Activated T-cell treated with anti-CD3 and anti-CD28 coated beads, Interleukin-2, amount 50 U/mL, for 1 hour (primary cell): ENCODE measurements at regions not wholly inside any gene's neighbourhood (a gene's known extent, or its start where the extent isn't known, plus 50 kb on each side); places are given as distances from the start of the nearest gene placed in this dataset.
"Not testable (repeated sequence)": the region's sequence is repeated elsewhere in the genome, so short reads cannot be mapped to it uniquely, and the experiment has no call there.

ENCODE experiments used
- DNase-seq: peaks from one replicate; pipeline ENCODE4 v3.0.0-alpha.2; 2020

GRCh38 chr5:67746103-67746502, 469.5 kb upstream of the PIK3R1 start:
- no peak for DNase-seq

GRCh38 chr5:67732921-67733320, 482.6 kb upstream of the PIK3R1 start:
- no peak for DNase-seq

DNA sequence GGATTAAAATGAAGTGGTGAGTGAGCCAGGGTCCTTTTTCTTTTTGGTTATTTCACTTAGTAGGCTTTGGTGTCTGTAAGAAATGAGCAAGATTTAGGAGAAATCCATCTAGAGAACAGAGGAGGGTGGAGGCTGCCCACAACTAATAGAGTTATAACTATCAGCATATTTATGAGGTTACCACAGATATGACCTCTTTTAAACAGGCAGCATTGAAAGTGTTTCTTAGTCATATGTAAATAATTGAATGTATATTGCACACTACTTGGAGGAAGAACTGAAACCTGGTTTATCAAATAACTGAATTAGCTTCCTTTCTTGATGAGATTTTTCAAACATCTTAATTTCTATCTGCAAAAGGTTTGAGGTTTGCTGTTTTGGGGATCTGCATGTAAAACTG, 483.1 kb upstream of the PIK3R1 start:
- no peak for DNase-seq

DNA sequence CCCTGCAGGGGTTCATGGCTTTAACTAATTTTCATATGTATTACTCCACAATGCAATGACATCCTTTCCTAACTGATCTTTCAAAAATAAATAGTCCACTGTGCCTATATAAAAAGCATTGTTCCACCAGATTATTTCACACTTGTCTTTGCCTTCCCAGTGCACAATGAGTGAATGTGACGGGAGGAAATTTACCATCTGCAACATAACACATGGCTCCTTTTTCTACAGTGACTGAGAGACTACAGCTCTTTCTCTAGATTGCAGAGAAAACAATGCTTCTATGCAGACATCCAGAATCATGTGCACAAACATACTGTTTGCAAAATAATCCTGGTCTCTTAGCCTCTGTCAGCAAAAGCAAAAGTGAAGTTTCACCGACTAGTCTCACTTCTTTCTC, 483.7 kb upstream of the PIK3R1 start:
- no peak for DNase-seq

- DNase-seq: no peak
These were observed 484.6 kb upstream of the PIK3R1 start for GRCh38 chr5:67730917-67731474.

DNA sequence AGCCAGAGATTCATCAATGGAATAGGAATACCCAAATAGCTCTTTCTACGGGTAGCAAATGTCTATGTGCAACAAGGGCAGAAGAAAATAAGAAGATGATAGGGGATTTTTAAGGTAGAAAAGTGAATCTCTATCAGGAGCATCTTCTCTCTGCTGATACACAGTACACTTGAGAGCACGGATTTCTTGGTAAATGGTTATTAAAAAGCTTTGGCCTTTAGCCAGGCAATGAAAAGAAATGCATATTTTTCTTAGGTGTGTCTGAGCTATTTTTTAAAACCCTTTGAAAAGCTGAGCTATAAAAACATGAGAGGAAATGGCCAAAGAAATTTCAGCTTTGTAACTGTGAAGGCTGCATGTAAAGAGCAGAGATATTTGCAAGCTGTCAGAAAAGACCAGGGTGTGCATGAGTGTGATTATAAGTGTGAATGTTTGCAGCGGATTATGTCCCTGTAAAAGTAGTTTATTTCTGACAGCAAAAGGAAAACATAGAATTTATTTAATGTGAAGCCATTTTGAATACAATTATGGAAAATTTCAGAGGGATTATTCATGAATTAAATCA, 487.1 kb upstream of the PIK3R1 start:
- no peak for DNase-seq

GRCh38 chr5:67725604-67726003, 490.0 kb upstream of the PIK3R1 start:
- DNase-seq: no peak

GRCh38 chr5:67724412-67725135, 491.0 kb upstream of the PIK3R1 start:
- no peak for DNase-seq

DNA sequence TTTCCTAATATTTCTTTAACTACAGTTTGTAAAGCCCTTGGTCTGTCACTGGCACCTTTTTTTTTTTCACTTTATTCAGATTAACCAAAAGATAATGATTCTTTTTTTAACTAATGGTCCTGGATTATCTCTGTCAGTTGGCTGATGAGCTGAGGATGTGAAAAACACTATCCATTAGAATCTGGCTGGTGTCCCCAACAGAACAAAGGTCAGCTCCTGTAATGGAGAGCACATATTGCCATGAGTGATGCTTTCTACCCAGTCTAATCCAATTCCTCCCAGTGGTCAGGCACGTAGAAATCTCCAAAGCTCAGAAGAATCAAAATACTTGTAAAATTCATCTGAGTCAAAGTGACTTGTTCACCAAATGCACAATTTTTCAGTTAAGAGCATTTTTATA, 491.7 kb upstream of the PIK3R1 start:
- no peak for DNase-seq

DNA sequence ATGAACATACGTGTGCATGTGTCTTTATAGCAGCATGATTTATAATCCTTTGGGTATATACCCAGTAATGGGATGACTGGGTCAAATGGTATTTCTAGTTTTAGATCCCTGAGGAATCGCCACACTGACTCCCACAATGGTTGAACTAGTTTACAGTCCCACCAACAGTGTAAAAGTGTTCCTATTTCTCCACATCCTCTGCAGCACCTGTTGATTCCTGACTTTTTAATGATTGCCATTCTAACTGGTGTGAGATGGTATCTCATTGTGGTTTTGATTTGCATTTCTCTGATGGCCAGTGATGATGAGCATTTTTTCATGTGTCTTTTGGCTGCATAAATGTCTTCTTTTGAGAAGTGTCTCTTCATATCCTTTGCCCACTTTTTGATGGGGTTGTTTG, 493.0 kb upstream of the PIK3R1 start:
- DNase-seq: not testable (repeated sequence)

GRCh38 chr5:67720162-67720772, 495.3 kb upstream of the PIK3R1 start:
- no peak for DNase-seq

DNA sequence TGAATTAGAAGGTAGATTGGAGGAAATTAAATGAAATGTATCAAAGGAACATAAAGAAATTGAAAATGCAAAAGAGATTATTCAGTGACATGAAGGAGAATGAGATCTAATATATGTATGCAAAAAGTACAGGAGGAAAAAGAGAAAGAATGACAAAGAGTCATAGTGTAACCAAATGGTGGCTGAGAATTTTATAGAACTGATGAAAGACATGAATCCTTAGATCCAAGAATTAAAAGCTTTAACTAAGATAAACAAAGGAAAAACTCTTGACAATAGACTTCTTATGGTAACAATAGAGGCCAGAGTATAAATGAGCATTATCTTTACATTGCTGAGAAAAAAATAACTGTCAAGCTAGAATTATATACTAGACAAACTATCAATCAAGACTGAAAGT, 505.4 kb upstream of the CD180 start:
- no peak for DNase-seq

GRCh38 chr5:67699560-67699959, 503.0 kb upstream of the CD180 start:
- DNase-seq: no peak

GRCh38 chr5:67696446-67696845, 499.8 kb upstream of the CD180 start:
- DNase-seq: no peak

GRCh38 chr5:67695369-67695768, 498.8 kb upstream of the CD180 start:
- no peak for DNase-seq

DNA sequence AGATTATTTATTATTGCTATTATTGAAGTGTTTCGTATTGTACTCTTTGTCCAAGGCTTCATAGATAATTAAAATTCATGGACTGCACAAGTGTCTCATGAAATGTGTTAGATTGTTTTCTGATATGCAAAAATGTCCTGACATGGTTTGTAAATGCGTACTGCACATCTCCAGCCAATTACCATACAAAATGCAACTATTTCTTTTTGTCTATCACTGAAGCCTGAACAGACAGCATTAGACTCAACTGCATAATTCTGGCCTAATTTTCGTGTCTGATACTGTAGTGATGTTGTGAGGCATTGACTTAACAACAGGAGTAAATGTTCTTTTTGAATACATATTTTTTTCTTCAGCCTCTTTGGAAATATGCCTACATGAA, 498.2 kb upstream of the CD180 start:
- no peak for DNase-seq

DNA sequence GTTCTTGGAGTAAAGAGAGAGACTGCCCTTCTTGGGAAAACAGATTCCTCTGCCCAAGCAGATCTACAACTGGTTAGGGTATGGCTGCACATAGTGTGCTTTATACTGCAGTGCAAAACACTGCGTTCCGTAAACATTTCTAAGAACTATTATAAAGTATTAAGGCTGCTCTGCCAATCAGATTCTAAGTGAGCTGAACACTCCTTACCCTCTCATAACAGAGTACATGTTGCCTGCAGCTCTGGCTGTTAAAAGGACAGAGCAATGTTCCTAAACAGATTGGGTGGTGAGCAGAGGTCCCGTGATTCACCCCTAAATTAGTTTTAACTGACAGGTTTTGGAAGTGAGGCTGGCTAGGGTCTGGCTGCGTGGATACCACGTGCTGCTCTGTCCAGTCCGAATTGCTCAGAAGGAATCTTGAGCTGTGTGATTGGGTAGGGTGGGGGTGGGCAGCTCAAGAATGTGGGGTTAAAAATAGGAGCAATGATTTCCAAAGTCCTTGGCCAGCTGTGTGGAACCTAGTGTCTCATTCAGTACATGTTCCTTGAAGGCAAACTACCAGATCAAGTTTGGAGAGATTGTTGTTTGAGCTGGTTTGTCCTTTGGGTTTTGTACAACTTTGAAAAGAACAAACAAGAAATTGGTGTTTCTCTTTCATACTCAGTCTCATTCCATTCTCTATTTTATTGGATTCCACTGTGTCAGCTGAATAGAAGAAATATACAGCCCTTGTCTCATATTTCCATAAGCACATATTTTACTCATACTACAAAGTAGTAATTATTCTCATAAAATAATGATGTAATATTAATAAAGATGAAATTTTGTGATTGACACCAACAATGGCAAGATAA, 497.6 kb upstream of the CD180 start:
- DNase-seq: no peak

GRCh38 chr5:67686746-67687145, 490.1 kb upstream of the CD180 start:
- DNase-seq: no peak

GRCh38 chr5:67681703-67682102, 485.1 kb upstream of the CD180 start:
- DNase-seq: no peak

DNA sequence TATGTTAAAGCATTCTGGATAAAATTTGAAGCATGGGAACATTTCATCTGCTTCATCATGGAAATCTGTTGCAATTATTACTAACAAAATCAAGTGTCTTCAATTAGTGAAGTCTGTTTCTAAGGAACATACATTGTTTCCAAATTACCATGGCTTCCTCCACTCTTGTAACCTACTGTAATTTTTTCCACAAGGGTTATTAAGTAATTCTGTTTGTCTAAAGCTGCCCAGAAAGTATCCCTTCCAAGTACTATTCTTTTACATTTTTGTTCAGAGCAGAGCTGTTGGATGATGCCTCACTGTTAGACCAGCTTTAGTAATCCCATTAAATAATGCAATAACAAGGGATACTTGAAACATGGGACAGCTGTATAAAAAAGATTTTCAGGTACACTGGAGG, 483.5 kb upstream of the CD180 start:
- no peak for DNase-seq

DNA sequence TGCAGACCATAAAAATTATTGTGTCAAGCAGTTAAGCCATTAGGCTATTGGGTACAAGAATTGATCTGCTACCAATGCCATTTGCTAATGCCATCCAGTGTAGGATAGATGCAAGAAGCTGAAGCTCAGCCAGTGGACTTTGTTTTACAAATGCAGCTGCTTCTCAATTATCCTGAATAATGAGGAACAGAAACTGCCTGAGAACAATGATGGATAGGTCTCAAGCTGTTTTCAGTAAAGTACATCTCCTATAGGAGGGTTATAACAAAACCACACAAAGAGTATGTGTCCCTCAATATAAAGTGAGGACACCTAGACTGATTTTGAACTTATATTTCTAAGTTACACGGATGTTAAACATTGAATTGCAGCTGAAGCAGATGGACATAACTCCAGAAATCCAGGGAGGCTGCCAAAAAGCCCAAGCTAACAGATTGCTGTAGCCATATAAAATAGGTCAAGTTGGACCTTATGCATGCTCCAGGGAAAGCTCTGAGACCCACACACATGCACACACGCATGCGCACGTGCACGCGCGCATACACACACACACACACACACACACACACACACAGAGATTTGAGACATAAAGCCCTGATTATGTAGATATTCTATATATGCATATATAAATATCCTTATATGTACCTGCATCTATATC, 482.7 kb upstream of the CD180 start:
- DNase-seq: no peak

DNA sequence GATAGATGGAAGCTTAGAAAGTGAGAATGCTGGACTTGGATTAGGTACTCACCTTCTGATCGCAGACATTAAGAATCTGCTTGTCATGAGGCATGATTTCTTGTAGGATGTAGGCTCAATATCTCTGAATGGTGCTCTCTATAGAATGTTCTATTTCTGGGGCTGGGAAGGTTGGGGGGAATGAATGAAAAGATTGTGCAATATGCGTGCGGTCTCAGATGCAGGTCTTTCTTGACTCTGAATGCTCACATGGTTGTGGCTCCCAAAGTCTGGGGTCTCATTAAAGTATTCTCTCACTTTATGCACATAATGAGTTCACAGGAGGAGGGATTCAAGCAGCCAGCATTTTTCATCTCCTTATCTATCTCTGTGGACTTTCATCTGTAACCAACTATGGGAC, 482.0 kb upstream of the CD180 start:
- DNase-seq: no peak

DNA sequence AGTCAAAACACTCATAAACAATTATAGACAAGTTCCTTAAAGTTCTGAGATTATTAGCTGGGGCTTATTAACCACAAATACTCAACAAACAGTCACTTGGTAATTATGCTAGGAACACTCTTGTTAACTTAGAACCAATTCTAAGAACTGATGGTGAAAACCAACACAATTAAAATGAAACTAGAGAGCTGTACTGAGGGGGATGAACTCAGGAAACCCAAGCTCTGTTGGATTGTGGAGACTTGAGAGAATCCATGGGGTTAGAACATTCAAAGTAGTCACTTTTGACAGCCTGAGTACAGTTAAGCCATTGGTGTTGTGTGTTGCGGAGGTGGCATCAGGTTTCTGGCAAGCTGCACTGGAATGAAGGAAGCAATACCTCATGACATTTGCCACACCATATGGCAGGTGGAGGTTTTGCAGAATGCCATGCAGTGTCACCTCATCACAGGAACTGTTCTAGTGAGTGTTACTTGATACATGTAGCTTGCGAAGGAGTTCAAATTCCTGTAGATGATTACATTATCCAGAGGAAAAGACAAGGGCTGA, 480.9 kb upstream of the CD180 start:
- no peak for DNase-seq
